ENCODE measurements at regions not wholly inside any gene's neighbourhood (a gene's known extent, or its start where the extent isn't known, plus 50 kb on each side); places are given as distances from the start of the nearest gene placed in this dataset.

GRCh38 chr16:54467398-54467797 lies 180.8 kb upstream of the IRX3 start:
- Histone ChIP-seq H3K36me3 (ENCODE audit: control insufficient read depth, insufficient read depth, low read length) (no peaks in the 10 kb centered on the region), H3K27ac (ENCODE audit: low read length) (no peak overlapping the region), H3K4me3 (ENCODE audit: low read length) (no peak overlapping the region), H3K4me1 (ENCODE audit: control insufficient read depth, insufficient read depth, low read length) (no peaks in the 10 kb centered on the region), H3K27me3 (ENCODE audit: control insufficient read depth, insufficient read depth, low read length) (no peaks in the 10 kb centered on the region), H3K9me3 (ENCODE audit: control insufficient read depth, low read depth, low read length) (no peaks in the 10 kb centered on the region)
- no CpG with 5 or more reads among the region's 2 CpGs for WGBS (ENCODE audit: insufficient coverage, low lambda C conversion rate)
- no peak for DNase-seq

- no peak overlapping the region for H3K27ac ChIP-seq (ENCODE audit: low read length)
- H3K9me3 ChIP-seq (ENCODE audit: control insufficient read depth, low read depth, low read length), result no peaks in the 10 kb centered on the region
- H3K4me1 ChIP-seq (ENCODE audit: control insufficient read depth, insufficient read depth, low read length), result no peaks in the 10 kb centered on the region
- WGBS (ENCODE audit: insufficient coverage, low lambda C conversion rate), result no CpG with 5 or more reads among the region's 3 CpGs
- no peak overlapping the region for H3K4me3 ChIP-seq (ENCODE audit: low read length)
- no peaks in the 10 kb centered on the region for H3K27me3 ChIP-seq (ENCODE audit: control insufficient read depth, insufficient read depth, low read length)
- no peaks in the 10 kb centered on the region for H3K36me3 ChIP-seq (ENCODE audit: control insufficient read depth, insufficient read depth, low read length)
- no peak for DNase-seq
These were observed 179.6 kb upstream of the IRX3 start for GRCh38 chr16:54466233-54466632.

- no peaks in the 10 kb centered on the region for H3K27me3 ChIP-seq (ENCODE audit: control insufficient read depth, insufficient read depth, low read length)
- no CpG with 5 or more reads among the region's 4 CpGs for WGBS (ENCODE audit: insufficient coverage, low lambda C conversion rate)
- H3K27ac ChIP-seq (ENCODE audit: low read length), result no peak overlapping the region
- no peaks in the 10 kb centered on the region for H3K36me3 ChIP-seq (ENCODE audit: control insufficient read depth, insufficient read depth, low read length)
- H3K4me1 ChIP-seq (ENCODE audit: control insufficient read depth, insufficient read depth, low read length), result no peaks in the 10 kb centered on the region
- no peak overlapping the region for H3K4me3 ChIP-seq (ENCODE audit: low read length)
- no peak for DNase-seq
- no peaks in the 10 kb centered on the region for H3K9me3 ChIP-seq (ENCODE audit: control insufficient read depth, low read depth, low read length)
These were observed 178.5 kb upstream of the IRX3 start for GRCh38 chr16:54465063-54465462.

GRCh38 chr16:54462771-54463170 lies 176.2 kb upstream of the IRX3 start:
- no peaks in the 10 kb centered on the region for H3K4me1 ChIP-seq (ENCODE audit: control insufficient read depth, insufficient read depth, low read length)
- H3K9me3 ChIP-seq (ENCODE audit: control insufficient read depth, low read depth, low read length), result no peaks in the 10 kb centered on the region
- 100% methylated on average over 1 of the region's 2 CpGs for WGBS (ENCODE audit: insufficient coverage, low lambda C conversion rate)

GRCh38 chr16:54462151-54462651 lies 175.6 kb upstream of the IRX3 start:
- Histone ChIP-seq H3K9me3 (ENCODE audit: control insufficient read depth, low read depth, low read length) (no peaks in the 10 kb centered on the region), H3K27me3 (ENCODE audit: control insufficient read depth, insufficient read depth, low read length) (no peaks in the 10 kb centered on the region), H3K36me3 (ENCODE audit: control insufficient read depth, insufficient read depth, low read length) (no peaks in the 10 kb centered on the region), H3K4me1 (ENCODE audit: control insufficient read depth, insufficient read depth, low read length) (no peaks in the 10 kb centered on the region), H3K27ac (ENCODE audit: low read length) (no peak overlapping the region), H3K4me3 (ENCODE audit: low read length) (no peak overlapping the region)
- 100% methylated on average over 1 of the region's 2 CpGs for WGBS (ENCODE audit: insufficient coverage, low lambda C conversion rate)
- DNase-seq, result no peak

More at GRCh38 chr16:54462771-54463170, 176.2 kb upstream of the IRX3 start:
- Histone ChIP-seq H3K27me3 (ENCODE audit: control insufficient read depth, insufficient read depth, low read length) (no peaks in the 10 kb centered on the region), H3K4me3 (ENCODE audit: low read length) (no peak overlapping the region), H3K36me3 (ENCODE audit: control insufficient read depth, insufficient read depth, low read length) (no peaks in the 10 kb centered on the region), H3K27ac (ENCODE audit: low read length) (no peak overlapping the region)
- DNase-seq, result no peak

- Histone ChIP-seq H3K9me3 (ENCODE audit: control insufficient read depth, low read depth, low read length) (no peaks in the 10 kb centered on the region), H3K27me3 (ENCODE audit: control insufficient read depth, insufficient read depth, low read length) (peaks cover 3% of the 10 kb centered on the region), H3K4me1 (ENCODE audit: control insufficient read depth, insufficient read depth, low read length) (no peaks in the 10 kb centered on the region), H3K27ac (ENCODE audit: low read length) (no peak overlapping the region), H3K36me3 (ENCODE audit: control insufficient read depth, insufficient read depth, low read length) (no peaks in the 10 kb centered on the region), H3K4me3 (ENCODE audit: low read length) (no peak overlapping the region)
- DNase-seq, result no peak
- no CpG with 5 or more reads among the region's 11 CpGs for WGBS (ENCODE audit: insufficient coverage, low lambda C conversion rate)
These were observed 173.8 kb upstream of the IRX3 start for GRCh38 chr16:54460263-54460860.

- no peak overlapping the region for H3K4me3 ChIP-seq (ENCODE audit: low read length)
- H3K9me3 ChIP-seq (ENCODE audit: control insufficient read depth, low read depth, low read length), result no peaks in the 10 kb centered on the region
- DNase-seq, result no peak
- peaks cover 3% of the 10 kb centered on the region for H3K27me3 ChIP-seq (ENCODE audit: control insufficient read depth, insufficient read depth, low read length)
- H3K27ac ChIP-seq (ENCODE audit: low read length), result no peak overlapping the region
- 40% methylated on average over 2 of the region's 13 CpGs for WGBS (ENCODE audit: insufficient coverage, low lambda C conversion rate)
- no peaks in the 10 kb centered on the region for H3K36me3 ChIP-seq (ENCODE audit: control insufficient read depth, insufficient read depth, low read length)
- H3K4me1 ChIP-seq (ENCODE audit: control insufficient read depth, insufficient read depth, low read length), result no peaks in the 10 kb centered on the region
These were observed 173.1 kb upstream of the IRX3 start for GRCh38 chr16:54459509-54460262.

GRCh38 chr16:54458923-54459322 lies 172.3 kb upstream of the IRX3 start:
- Histone ChIP-seq H3K4me1 (ENCODE audit: control insufficient read depth, insufficient read depth, low read length) (no peaks in the 10 kb centered on the region), H3K27ac (ENCODE audit: low read length) (no peak overlapping the region), H3K4me3 (ENCODE audit: low read length) (no peak overlapping the region), H3K9me3 (ENCODE audit: control insufficient read depth, low read depth, low read length) (no peaks in the 10 kb centered on the region), H3K36me3 (ENCODE audit: control insufficient read depth, insufficient read depth, low read length) (no peaks in the 10 kb centered on the region), H3K27me3 (ENCODE audit: control insufficient read depth, insufficient read depth, low read length) (peaks cover 3% of the 10 kb centered on the region)
- 43% methylated on average over 1 of the region's 1 CpG for WGBS (ENCODE audit: insufficient coverage, low lambda C conversion rate)
- DNase-seq, result no peak

- Histone ChIP-seq H3K4me3 (ENCODE audit: low read length) (no peak overlapping the region), H3K27me3 (ENCODE audit: control insufficient read depth, insufficient read depth, low read length) (peaks cover 3% of the 10 kb centered on the region), H3K36me3 (ENCODE audit: control insufficient read depth, insufficient read depth, low read length) (no peaks in the 10 kb centered on the region), H3K27ac (ENCODE audit: low read length) (no peak overlapping the region), H3K9me3 (ENCODE audit: control insufficient read depth, low read depth, low read length) (no peaks in the 10 kb centered on the region), H3K4me1 (ENCODE audit: control insufficient read depth, insufficient read depth, low read length) (no peaks in the 10 kb centered on the region)
- WGBS (ENCODE audit: insufficient coverage, low lambda C conversion rate), result 100% methylated on average over 2 of the region's 4 CpGs
- no peak for DNase-seq
These were observed 169.7 kb upstream of the IRX3 start for GRCh38 chr16:54456291-54456690.

GRCh38 chr16:54455030-54455725 lies 168.6 kb upstream of the IRX3 start:
- no peaks in the 10 kb centered on the region for H3K4me1 ChIP-seq (ENCODE audit: control insufficient read depth, insufficient read depth, low read length)
- DNase-seq, result no peak
- no peaks in the 10 kb centered on the region for H3K9me3 ChIP-seq (ENCODE audit: control insufficient read depth, low read depth, low read length)
- no peaks in the 10 kb centered on the region for H3K36me3 ChIP-seq (ENCODE audit: control insufficient read depth, insufficient read depth, low read length)
- H3K4me3 ChIP-seq (ENCODE audit: low read length), result no peak overlapping the region
- H3K27ac ChIP-seq (ENCODE audit: low read length), result no peak overlapping the region
- no CpG with 5 or more reads among the region's 12 CpGs for WGBS (ENCODE audit: insufficient coverage, low lambda C conversion rate)
- H3K27me3 ChIP-seq (ENCODE audit: control insufficient read depth, insufficient read depth, low read length), result peaks cover 3% of the 10 kb centered on the region

All from large intestine (tissue), 3 donors.